H1 (cell line): ENCODE measurements at regions not wholly inside any gene's neighbourhood (a gene's known extent, or its start where the extent isn't known, plus 50 kb on each side); places are given as distances from the start of the nearest gene placed in this dataset.

Experiments used
- BCL11A ChIP-seq, 2 experiments: IDR thresholded peaks; one replicate each; pipeline ENCODE4 v1.6.1; 2011; ENCODE audit warnings: low read depth in 2 of 2, low read length in 2 of 2, mild to moderate bottlenecking in 2 of 2
- FOSL1 ChIP-seq: IDR thresholded peaks from 2 replicates; pipeline ENCODE4 v1.6.1; 2011; ENCODE audit warnings: mild to moderate bottlenecking, low read depth, low read length, moderate library complexity; ENCODE audit not compliant: insufficient read depth
- GTF2F1 ChIP-seq: IDR thresholded peaks from 2 replicates; pipeline ENCODE4 v1.6.1; 2012; ENCODE audit warnings: low read depth, low read length, improper control_type of control experiment, borderline replicate concordance
- JUND ChIP-seq: IDR thresholded peaks from 2 replicates; pipeline ENCODE4 v1.6.1; 2011; ENCODE audit warnings: mild to moderate bottlenecking, improper control_type of control experiment, low read length
- NRF1 ChIP-seq: IDR thresholded peaks from 2 replicates; pipeline ENCODE4 v1.6.1; 2011; ENCODE audit warnings: mild to moderate bottlenecking, low read depth, low read length, improper control_type of control experiment
- TF ChIP-seq, protein P1 (sequence below): fragments of 300-600 bp; sonication (generic); IDR thresholded peaks from 2 replicates; pipeline ENCODE4 v1.7.1; 2012; ENCODE audit warnings: low read length, moderate library complexity, mild to moderate bottlenecking, inconsistent platforms; ENCODE audit not compliant: insufficient replicate concordance

DNA sequence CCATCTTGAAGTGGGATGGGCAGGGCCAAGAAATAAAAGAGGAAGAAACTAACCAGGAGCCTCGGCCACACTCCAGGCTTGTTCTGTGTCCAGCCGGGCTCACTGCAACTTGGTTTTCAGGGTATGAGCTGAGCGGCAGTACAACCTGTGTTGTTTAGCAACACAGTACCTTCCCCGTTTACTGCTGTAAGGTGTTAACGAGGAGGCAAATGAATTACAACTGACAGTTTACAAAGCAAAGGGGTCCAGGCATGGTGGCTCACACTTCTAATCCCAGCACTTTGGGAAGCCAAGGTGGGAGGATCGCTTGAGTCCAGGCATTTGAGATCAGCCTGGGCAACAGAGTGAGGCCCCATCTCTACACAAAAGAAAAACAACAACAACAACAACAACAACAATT is 481.3 kb upstream of the SULF2 start (continued):
- TF ChIP-seq, protein P1, sequence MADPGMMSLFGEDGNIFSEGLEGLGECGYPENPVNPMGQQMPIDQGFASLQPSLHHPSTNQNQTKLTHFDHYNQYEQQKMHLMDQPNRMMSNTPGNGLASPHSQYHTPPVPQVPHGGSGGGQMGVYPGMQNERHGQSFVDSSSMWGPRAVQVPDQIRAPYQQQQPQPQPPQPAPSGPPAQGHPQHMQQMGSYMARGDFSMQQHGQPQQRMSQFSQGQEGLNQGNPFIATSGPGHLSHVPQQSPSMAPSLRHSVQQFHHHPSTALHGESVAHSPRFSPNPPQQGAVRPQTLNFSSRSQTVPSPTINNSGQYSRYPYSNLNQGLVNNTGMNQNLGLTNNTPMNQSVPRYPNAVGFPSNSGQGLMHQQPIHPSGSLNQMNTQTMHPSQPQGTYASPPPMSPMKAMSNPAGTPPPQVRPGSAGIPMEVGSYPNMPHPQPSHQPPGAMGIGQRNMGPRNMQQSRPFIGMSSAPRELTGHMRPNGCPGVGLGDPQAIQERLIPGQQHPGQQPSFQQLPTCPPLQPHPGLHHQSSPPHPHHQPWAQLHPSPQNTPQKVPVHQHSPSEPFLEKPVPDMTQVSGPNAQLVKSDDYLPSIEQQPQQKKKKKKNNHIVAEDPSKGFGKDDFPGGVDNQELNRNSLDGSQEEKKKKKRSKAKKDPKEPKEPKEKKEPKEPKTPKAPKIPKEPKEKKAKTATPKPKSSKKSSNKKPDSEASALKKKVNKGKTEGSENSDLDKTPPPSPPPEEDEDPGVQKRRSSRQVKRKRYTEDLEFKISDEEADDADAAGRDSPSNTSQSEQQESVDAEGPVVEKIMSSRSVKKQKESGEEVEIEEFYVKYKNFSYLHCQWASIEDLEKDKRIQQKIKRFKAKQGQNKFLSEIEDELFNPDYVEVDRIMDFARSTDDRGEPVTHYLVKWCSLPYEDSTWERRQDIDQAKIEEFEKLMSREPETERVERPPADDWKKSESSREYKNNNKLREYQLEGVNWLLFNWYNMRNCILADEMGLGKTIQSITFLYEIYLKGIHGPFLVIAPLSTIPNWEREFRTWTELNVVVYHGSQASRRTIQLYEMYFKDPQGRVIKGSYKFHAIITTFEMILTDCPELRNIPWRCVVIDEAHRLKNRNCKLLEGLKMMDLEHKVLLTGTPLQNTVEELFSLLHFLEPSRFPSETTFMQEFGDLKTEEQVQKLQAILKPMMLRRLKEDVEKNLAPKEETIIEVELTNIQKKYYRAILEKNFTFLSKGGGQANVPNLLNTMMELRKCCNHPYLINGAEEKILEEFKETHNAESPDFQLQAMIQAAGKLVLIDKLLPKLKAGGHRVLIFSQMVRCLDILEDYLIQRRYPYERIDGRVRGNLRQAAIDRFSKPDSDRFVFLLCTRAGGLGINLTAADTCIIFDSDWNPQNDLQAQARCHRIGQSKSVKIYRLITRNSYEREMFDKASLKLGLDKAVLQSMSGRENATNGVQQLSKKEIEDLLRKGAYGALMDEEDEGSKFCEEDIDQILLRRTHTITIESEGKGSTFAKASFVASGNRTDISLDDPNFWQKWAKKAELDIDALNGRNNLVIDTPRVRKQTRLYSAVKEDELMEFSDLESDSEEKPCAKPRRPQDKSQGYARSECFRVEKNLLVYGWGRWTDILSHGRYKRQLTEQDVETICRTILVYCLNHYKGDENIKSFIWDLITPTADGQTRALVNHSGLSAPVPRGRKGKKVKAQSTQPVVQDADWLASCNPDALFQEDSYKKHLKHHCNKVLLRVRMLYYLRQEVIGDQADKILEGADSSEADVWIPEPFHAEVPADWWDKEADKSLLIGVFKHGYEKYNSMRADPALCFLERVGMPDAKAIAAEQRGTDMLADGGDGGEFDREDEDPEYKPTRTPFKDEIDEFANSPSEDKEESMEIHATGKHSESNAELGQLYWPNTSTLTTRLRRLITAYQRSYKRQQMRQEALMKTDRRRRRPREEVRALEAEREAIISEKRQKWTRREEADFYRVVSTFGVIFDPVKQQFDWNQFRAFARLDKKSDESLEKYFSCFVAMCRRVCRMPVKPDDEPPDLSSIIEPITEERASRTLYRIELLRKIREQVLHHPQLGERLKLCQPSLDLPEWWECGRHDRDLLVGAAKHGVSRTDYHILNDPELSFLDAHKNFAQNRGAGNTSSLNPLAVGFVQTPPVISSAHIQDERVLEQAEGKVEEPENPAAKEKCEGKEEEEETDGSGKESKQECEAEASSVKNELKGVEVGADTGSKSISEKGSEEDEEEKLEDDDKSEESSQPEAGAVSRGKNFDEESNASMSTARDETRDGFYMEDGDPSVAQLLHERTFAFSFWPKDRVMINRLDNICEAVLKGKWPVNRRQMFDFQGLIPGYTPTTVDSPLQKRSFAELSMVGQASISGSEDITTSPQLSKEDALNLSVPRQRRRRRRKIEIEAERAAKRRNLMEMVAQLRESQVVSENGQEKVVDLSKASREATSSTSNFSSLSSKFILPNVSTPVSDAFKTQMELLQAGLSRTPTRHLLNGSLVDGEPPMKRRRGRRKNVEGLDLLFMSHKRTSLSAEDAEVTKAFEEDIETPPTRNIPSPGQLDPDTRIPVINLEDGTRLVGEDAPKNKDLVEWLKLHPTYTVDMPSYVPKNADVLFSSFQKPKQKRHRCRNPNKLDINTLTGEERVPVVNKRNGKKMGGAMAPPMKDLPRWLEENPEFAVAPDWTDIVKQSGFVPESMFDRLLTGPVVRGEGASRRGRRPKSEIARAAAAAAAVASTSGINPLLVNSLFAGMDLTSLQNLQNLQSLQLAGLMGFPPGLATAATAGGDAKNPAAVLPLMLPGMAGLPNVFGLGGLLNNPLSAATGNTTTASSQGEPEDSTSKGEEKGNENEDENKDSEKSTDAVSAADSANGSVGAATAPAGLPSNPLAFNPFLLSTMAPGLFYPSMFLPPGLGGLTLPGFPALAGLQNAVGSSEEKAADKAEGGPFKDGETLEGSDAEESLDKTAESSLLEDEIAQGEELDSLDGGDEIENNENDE = no peak
- TF ChIP-seq BCL11A (IDR thresholded peaks at IDR 0.05; ENCODE audit: low read depth in 2 of 2, low read length in 2 of 2) = no peak
- no peak for TF ChIP-seq NRF1
- no peak for TF ChIP-seq GTF2F1
- no peak for TF ChIP-seq FOSL1
- TF ChIP-seq JUND = no peak
